CD14-positive monocyte (primary cell): ENCODE measurements at regions not wholly inside any gene's neighbourhood (a gene's known extent, or its start where the extent isn't known, plus 50 kb on each side); places are given as distances from the start of the nearest gene placed in this dataset.

ENCODE experiments used
- DNase-seq, 3 donors: peaks; one replicate each; pipeline ENCODE4 v3.0.0-alpha.2; 2011 to 2022
- H2AFZ ChIP-seq: 2 replicates; pipeline ENCODE4 v1.6.0; 2012; ENCODE audit warnings: mild to moderate bottlenecking, low read depth, low read length, inconsistent platforms; ENCODE audit not compliant: insufficient read depth, poor library complexity, severe bottlenecking
- H3K27ac ChIP-seq, 2 donors: 1 replicate in 1 of 2; 2 replicates in 1 of 2; pipeline ENCODE4 v1.5.1; 2012 to 2013; ENCODE audit warnings: low read length in 2 of 2, control low read depth in 1 of 2, inconsistent platforms in 1 of 2, low read depth in 1 of 2, mild to moderate bottlenecking in 1 of 2
- H3K27me3 ChIP-seq, 2 donors: one replicate each; pipeline versions ENCODE4 v1.6.0 to v1.6.1; 2011 to 2013; ENCODE audit warnings: low read length in 2 of 2; ENCODE audit not compliant: control insufficient read depth in 2 of 2, insufficient read depth in 2 of 2
- H3K36me3 ChIP-seq, 2 donors: replicated peaks in 1 of 2; 1 replicate in 1 of 2; 2 replicates in 1 of 2; pipeline versions ENCODE4 v1.5.1 to v1.6.1; 2012 to 2013; ENCODE audit warnings: low read length in 2 of 2, control low read depth in 1 of 2, inconsistent platforms in 1 of 2, mild to moderate bottlenecking in 1 of 2; ENCODE audit not compliant: insufficient read depth in 2 of 2, control insufficient read depth in 1 of 2
- H3K4me1 ChIP-seq, 2 donors: 1 replicate in 1 of 2; 2 replicates in 1 of 2; pipeline versions ENCODE4 v1.5.1 to v1.6.1; 2012 to 2013; ENCODE audit warnings: low read length in 2 of 2, control low read depth in 1 of 2, inconsistent platforms in 1 of 2, mild to moderate bottlenecking in 1 of 2, moderate library complexity in 1 of 2; ENCODE audit not compliant: insufficient read depth in 2 of 2, control insufficient read depth in 1 of 2
- H3K4me2 ChIP-seq: replicated peaks from 2 replicates; pipeline ENCODE3; 2012; ENCODE audit warnings: low read length, moderate library complexity, mild to moderate bottlenecking; ENCODE audit not compliant: poor library complexity, severe bottlenecking; ENCODE audit errors: extremely low read depth
- H3K4me3 ChIP-seq, 3 experiments: fragments of 200-600 bp in 1 of 3; sonication (generic) in 1 of 3; replicated peaks in 1 of 3; 1 replicate in 2 of 3; 2 replicates in 1 of 3; pipeline ENCODE4 v1.5.1; 2011 to 2013; ENCODE audit warnings: low read length in 3 of 3, mild to moderate bottlenecking in 3 of 3, control low read depth in 2 of 3, low read depth in 2 of 3, inconsistent platforms in 1 of 3, moderate library complexity in 1 of 3
- H3K79me2 ChIP-seq: 2 replicates; pipeline ENCODE4 v1.6.0; 2012; ENCODE audit warnings: mild to moderate bottlenecking, control low read depth, inconsistent platforms, low read length, moderate library complexity; ENCODE audit not compliant: insufficient read depth
- H3K9ac ChIP-seq: 2 replicates; pipeline ENCODE4 v1.6.0; 2017; ENCODE audit warnings: low read length, mild to moderate bottlenecking; ENCODE audit not compliant: insufficient read depth, poor library complexity, severe bottlenecking
- H3K9me3 ChIP-seq, 2 donors: replicated peaks in 1 of 2; 1 replicate in 1 of 2; 2 replicates in 1 of 2; pipeline versions ENCODE4 v1.5.1 to v1.6.1; 2012 to 2013; ENCODE audit warnings: low read length in 2 of 2, control low read depth in 1 of 2; ENCODE audit not compliant: control insufficient read depth in 1 of 2, insufficient read depth in 1 of 2
- H4K20me1 ChIP-seq: 2 replicates; pipeline ENCODE4 v1.6.0; 2012; ENCODE audit warnings: mild to moderate bottlenecking, low read length, control low read depth, moderate library complexity; ENCODE audit not compliant: insufficient read depth
- H3K27ac Mint-ChIP-seq, 7 donors: one replicate each; pipeline ENCODE4 v1.8.0; 2020; ENCODE audit warnings: mild to moderate bottlenecking in 7 of 7, mixed read lengths in 7 of 7, moderate library complexity in 6 of 7, inconsistent platforms in 2 of 7
- H3K27me3 Mint-ChIP-seq, 3 donors: one replicate each; pipeline ENCODE4 v1.8.0; 2021 to 2022; ENCODE audit warnings: low read depth in 3 of 3, mild to moderate bottlenecking in 3 of 3, mixed read lengths in 3 of 3, moderate library complexity in 3 of 3, inconsistent platforms in 1 of 3
- H3K36me3 Mint-ChIP-seq, 2 donors: one replicate each; pipeline ENCODE4 v1.8.0; 2020; ENCODE audit warnings: mixed read lengths in 2 of 2, inconsistent platforms in 1 of 2, mild to moderate bottlenecking in 1 of 2
- H3K4me1 Mint-ChIP-seq: one replicate; pipeline ENCODE4 v1.8.0; 2020; ENCODE audit warnings: mild to moderate bottlenecking, mixed read lengths
- H3K4me3 Mint-ChIP-seq, 2 donors: one replicate each; pipeline ENCODE4 v1.8.0; 2020; ENCODE audit warnings: mild to moderate bottlenecking in 2 of 2, mixed read lengths in 2 of 2, moderate library complexity in 1 of 2
- H3K9me3 Mint-ChIP-seq, 7 donors: one replicate each; pipeline ENCODE4 v1.8.0; 2020 to 2022; ENCODE audit warnings: mixed read lengths in 7 of 7, mild to moderate bottlenecking in 6 of 7, moderate library complexity in 6 of 7, inconsistent platforms in 2 of 7
- WGBS: methylation state at CpG from one replicate; pipeline ENCODE4 v1.1.5; 2013; ENCODE audit warnings: missing lambda C conversion rate; ENCODE audit not compliant: insufficient coverage; 5-methylcytosine and 5-hydroxymethylcytosine counted together
- intact Hi-C, 2 donors: fragments of 100-400 bp; cut with micrococcal nuclease; formaldehyde crosslinking; loops; one replicate each; pipeline versions ENCODE4 v1.15.0 to v1.15.1; 2023
- TF ChIP-seq, protein P1 (sequence below): fragments of 200-600 bp; IDR thresholded peaks from one replicate; pipeline ENCODE4 v1.8.0; 2022; ENCODE audit warnings: antibody characterized with exemption, mild to moderate bottlenecking

DNA sequence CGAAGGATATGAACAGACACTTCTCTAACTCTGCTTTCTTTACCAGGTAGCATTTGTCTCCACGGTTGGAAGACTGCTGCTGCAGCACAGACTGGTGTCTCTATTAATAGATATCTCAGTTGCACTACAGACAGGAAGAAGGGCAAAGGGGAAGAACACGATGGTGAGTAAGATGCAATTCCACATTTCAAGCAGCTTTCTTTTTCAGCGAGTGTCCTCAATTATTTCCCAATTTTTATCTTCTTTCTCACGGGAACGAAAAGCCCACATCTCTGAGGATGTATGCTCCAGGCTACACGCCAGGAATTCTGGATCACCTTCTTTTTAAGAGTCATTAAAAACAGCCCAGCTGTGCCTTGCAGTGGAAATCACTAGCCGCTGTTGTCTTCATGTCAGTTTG is 311.6 kb upstream of the ECI2 start:
- peaks cover 0 to 2% (median 1%) of the 10 kb centered on the region in 3 donors for H3K27me3 Mint-ChIP-seq
- peaks cover 0 to 4% (median under 1%) of the 10 kb centered on the region in 7 donors for H3K9me3 Mint-ChIP-seq
- H3K4me3 Mint-ChIP-seq, result no peak overlapping the region

DNA sequence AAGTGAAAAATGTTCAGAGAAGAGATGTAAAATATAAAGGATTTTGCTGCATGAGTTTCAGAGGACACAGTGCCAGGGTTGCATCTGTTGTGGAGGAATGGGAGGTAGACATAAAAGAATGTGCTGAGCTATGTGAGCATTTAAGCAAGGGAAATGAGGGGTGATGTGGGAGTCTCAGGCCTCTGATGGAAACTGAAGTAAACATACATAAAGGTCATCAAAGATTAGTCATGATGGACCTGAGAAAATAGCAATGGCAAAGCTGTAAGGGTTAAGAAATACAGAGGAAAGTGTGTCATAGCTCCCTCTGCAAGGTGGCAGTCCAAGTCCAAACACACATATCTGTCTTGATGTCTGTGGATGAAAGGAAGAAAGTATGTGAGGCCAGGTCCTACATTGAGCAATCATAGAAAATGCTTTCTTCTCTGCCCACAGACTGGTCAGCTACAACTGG is 306.6 kb upstream of the ECI2 start:
- H3K4me1 ChIP-seq, result peaks cover 0 to 4% of the 10 kb centered on the region in 2 donors
- H3K27me3 Mint-ChIP-seq, result peaks cover 0 to 2% (median 1%) of the 10 kb centered on the region in 3 donors
- H3K4me3 ChIP-seq, result no peak overlapping the region
- H3K27ac ChIP-seq, result no peak overlapping the region
- no peak for DNase-seq
- no peaks in the 10 kb centered on the region for H3K27me3 ChIP-seq
- no peak overlapping the region for H2AFZ ChIP-seq
- intact Hi-C loops, result no loop called here
- no peaks in the 10 kb centered on the region for H3K36me3 Mint-ChIP-seq
- H3K9ac ChIP-seq, result no peak overlapping the region
- no peaks in the 10 kb centered on the region for H3K36me3 ChIP-seq
- H3K4me1 Mint-ChIP-seq, result peaks cover 3% of the 10 kb centered on the region
- H3K4me2 ChIP-seq, result no peak overlapping the region
- H4K20me1 ChIP-seq, result no peaks in the 10 kb centered on the region
- TF ChIP-seq, protein P1, sequence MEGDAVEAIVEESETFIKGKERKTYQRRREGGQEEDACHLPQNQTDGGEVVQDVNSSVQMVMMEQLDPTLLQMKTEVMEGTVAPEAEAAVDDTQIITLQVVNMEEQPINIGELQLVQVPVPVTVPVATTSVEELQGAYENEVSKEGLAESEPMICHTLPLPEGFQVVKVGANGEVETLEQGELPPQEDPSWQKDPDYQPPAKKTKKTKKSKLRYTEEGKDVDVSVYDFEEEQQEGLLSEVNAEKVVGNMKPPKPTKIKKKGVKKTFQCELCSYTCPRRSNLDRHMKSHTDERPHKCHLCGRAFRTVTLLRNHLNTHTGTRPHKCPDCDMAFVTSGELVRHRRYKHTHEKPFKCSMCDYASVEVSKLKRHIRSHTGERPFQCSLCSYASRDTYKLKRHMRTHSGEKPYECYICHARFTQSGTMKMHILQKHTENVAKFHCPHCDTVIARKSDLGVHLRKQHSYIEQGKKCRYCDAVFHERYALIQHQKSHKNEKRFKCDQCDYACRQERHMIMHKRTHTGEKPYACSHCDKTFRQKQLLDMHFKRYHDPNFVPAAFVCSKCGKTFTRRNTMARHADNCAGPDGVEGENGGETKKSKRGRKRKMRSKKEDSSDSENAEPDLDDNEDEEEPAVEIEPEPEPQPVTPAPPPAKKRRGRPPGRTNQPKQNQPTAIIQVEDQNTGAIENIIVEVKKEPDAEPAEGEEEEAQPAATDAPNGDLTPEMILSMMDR, result no peak
- no peaks in the 10 kb centered on the region for H3K79me2 ChIP-seq
- H3K27ac Mint-ChIP-seq, result no peak overlapping the region
- H3K9me3 ChIP-seq, result no peaks in the 10 kb centered on the region
- peaks cover 0 to 5% (median 0%) of the 10 kb centered on the region in 7 donors for H3K9me3 Mint-ChIP-seq
- no peak overlapping the region for H3K4me3 Mint-ChIP-seq

More for the DNA sequence above, 311.6 kb upstream of the ECI2 start:
- intact Hi-C loops, result no loop called here
- peaks cover 0 to 6% of the 10 kb centered on the region in 2 donors for H3K4me1 ChIP-seq
- H3K27me3 ChIP-seq, result no peaks in the 10 kb centered on the region
- H2AFZ ChIP-seq, result no peak overlapping the region
- H3K9me3 ChIP-seq, result peaks cover 0 to 2% of the 10 kb centered on the region in 2 donors
- no CpG with 5 or more reads among the region's 8 CpGs for WGBS
- no peak overlapping the region for H3K4me2 ChIP-seq
- Mint-ChIP-seq H3K4me1 (peaks cover 6% of the 10 kb centered on the region), H3K36me3 (no peaks in the 10 kb centered on the region), H3K27ac (no peak overlapping the region)
- peak in 2 of 3 donors; percentile 2 to 26 for DNase-seq
- no peak overlapping the region for H3K4me3 ChIP-seq
- H3K27ac ChIP-seq, result no peak overlapping the region
- TF ChIP-seq, protein P1, result no peak
- H4K20me1 ChIP-seq, result no peaks in the 10 kb centered on the region
- H3K36me3 ChIP-seq, result no peaks in the 10 kb centered on the region
- H3K79me2 ChIP-seq, result no peaks in the 10 kb centered on the region
- no peak overlapping the region for H3K9ac ChIP-seq
